SK-N-SH treated with all-trans-retinoic acid at 6 μM for 48 hours (cell line): ENCODE measurements at regions not wholly inside any gene's neighbourhood (a gene's known extent, or its start where the extent isn't known, plus 50 kb on each side); places are given as distances from the start of the nearest gene placed in this dataset.

ENCODE experiments used
- CREB5 ChIP-seq: fragments of 250-450 bp; sonication (Bioruptor Pico); IDR thresholded peaks from 2 replicates; pipeline ENCODE4 v1.5.1; 2020; ENCODE audit warnings: low read depth, mild to moderate bottlenecking, moderate library complexity
- RARB ChIP-seq: fragments of 250-450 bp; sonication (Bioruptor Pico); IDR thresholded peaks from 2 replicates; pipeline ENCODE4 v1.8.0; 2021; ENCODE audit warnings: mild to moderate bottlenecking, moderate library complexity
- TOX ChIP-seq: fragments of 250-450 bp; sonication (Bioruptor Pico); IDR thresholded peaks from 2 replicates; pipeline ENCODE4 v1.8.0; 2021; ENCODE audit warnings: mild to moderate bottlenecking, moderate library complexity, borderline replicate concordance
- ZNF565 ChIP-seq: fragments of 450-650 bp; formaldehyde crosslinking; conservative IDR thresholded peaks from 2 replicates; pipeline ENCODE4 v1.5.0; 2020; ENCODE audit warnings: low read depth, mild to moderate bottlenecking, moderate library complexity
- TF ChIP-seq, protein P1 (sequence below): fragments of 250-450 bp; sonication (Bioruptor Pico); IDR thresholded peaks from 2 replicates; pipeline ENCODE4 v1.5.1; 2021; ENCODE audit warnings: mild to moderate bottlenecking, moderate library complexity
- TF ChIP-seq, protein P2 (sequence below): fragments of 250-450 bp; sonication (Bioruptor Pico); IDR thresholded peaks from 2 replicates; pipeline ENCODE4 v1.8.0; 2020; ENCODE audit warnings: mild to moderate bottlenecking, moderate library complexity, borderline replicate concordance
- TF ChIP-seq, protein P3 (sequence below): fragments of 250-450 bp; sonication (Bioruptor Pico); IDR thresholded peaks from 2 replicates; pipeline ENCODE4 v1.5.0; 2020; ENCODE audit warnings: mild to moderate bottlenecking, moderate library complexity

DNA sequence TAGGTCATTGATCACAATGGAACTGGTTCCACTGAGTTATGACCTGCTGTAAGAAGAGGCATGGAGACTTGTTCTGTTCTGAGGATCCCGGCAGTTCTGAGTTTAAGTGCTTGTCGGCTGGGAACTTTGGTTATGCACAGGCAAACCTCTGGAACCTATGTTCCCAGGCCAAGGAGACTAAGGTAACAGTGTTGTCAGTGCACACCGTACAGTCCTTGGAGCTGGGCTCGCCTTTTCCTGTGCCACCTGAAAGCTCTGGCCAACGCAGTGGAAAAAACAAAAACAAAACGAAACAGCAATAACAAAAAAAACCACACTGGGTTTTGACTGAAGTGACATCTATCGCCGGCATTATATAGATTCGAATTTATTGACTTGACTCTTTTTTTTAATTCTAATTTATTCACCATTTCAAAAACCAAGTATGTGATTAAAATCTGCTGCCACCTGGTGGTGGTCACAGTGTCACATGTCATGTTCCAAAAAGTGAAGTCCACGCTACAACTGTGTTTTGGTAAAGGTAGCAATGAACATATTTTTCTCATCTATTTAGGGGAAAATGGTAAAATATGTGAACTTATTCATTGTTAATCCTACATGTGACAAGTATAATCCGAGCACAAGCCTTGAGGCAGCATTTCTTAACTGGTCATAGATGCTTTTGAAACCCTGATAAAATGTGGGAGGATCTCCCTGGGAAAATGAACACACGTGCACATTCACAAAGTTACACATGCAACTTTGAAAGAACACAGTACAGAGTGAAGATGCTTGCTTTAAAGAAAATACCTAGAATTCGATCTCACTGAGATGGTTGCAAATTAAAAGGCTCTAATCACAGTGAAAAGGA lies 113.8 kb upstream of the PPP2R2D start:
- TF ChIP-seq TOX (CRISPR knock-in tag) (no peak), ZNF565 (CRISPR knock-in tag) (no peak), CREB5 (no peak), RARB (CRISPR knock-in tag) (no peak)
- TF ChIP-seq, protein P1, sequence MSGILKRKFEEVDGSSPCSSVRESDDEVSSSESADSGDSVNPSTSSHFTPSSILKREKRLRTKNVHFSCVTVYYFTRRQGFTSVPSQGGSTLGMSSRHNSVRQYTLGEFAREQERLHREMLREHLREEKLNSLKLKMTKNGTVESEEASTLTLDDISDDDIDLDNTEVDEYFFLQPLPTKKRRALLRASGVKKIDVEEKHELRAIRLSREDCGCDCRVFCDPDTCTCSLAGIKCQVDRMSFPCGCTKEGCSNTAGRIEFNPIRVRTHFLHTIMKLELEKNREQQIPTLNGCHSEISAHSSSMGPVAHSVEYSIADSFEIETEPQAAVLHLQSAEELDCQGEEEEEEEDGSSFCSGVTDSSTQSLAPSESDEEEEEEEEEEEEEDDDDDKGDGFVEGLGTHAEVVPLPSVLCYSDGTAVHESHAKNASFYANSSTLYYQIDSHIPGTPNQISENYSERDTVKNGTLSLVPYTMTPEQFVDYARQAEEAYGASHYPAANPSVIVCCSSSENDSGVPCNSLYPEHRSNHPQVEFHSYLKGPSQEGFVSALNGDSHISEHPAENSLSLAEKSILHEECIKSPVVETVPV (CRISPR knock-in tag), result no peak
- TF ChIP-seq, protein P2, sequence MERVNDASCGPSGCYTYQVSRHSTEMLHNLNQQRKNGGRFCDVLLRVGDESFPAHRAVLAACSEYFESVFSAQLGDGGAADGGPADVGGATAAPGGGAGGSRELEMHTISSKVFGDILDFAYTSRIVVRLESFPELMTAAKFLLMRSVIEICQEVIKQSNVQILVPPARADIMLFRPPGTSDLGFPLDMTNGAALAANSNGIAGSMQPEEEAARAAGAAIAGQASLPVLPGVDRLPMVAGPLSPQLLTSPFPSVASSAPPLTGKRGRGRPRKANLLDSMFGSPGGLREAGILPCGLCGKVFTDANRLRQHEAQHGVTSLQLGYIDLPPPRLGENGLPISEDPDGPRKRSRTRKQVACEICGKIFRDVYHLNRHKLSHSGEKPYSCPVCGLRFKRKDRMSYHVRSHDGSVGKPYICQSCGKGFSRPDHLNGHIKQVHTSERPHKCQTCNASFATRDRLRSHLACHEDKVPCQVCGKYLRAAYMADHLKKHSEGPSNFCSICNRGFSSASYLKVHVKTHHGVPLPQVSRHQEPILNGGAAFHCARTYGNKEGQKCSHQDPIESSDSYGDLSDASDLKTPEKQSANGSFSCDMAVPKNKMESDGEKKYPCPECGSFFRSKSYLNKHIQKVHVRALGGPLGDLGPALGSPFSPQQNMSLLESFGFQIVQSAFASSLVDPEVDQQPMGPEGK, result no peak
- TF ChIP-seq, protein P3, sequence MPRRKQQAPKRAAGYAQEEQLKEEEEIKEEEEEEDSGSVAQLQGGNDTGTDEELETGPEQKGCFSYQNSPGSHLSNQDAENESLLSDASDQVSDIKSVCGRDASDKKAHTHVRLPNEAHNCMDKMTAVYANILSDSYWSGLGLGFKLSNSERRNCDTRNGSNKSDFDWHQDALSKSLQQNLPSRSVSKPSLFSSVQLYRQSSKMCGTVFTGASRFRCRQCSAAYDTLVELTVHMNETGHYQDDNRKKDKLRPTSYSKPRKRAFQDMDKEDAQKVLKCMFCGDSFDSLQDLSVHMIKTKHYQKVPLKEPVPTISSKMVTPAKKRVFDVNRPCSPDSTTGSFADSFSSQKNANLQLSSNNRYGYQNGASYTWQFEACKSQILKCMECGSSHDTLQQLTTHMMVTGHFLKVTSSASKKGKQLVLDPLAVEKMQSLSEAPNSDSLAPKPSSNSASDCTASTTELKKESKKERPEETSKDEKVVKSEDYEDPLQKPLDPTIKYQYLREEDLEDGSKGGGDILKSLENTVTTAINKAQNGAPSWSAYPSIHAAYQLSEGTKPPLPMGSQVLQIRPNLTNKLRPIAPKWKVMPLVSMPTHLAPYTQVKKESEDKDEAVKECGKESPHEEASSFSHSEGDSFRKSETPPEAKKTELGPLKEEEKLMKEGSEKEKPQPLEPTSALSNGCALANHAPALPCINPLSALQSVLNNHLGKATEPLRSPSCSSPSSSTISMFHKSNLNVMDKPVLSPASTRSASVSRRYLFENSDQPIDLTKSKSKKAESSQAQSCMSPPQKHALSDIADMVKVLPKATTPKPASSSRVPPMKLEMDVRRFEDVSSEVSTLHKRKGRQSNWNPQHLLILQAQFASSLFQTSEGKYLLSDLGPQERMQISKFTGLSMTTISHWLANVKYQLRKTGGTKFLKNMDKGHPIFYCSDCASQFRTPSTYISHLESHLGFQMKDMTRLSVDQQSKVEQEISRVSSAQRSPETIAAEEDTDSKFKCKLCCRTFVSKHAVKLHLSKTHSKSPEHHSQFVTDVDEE (CRISPR knock-in tag), result no peak
